NB4 (cell line): ENCODE measurements at regions not wholly inside any gene's neighbourhood (a gene's known extent, or its start where the extent isn't known, plus 50 kb on each side); places are given as distances from the start of the nearest gene placed in this dataset.

Source experiments
- MYC ChIP-seq: IDR thresholded peaks from 2 replicates; pipeline ENCODE4 v1.6.1; 2011; ENCODE audit warnings: low read depth, low read length
- POLR2A ChIP-seq: IDR thresholded peaks from 2 replicates; pipeline ENCODE4 v1.6.1; 2011; ENCODE audit warnings: mild to moderate bottlenecking; ENCODE audit not compliant: insufficient read length; ENCODE audit errors: extremely low read depth
- TF ChIP-seq, protein P1 (sequence below): IDR thresholded peaks from one replicate; pipeline ENCODE4 v1.5.1; 2012; ENCODE audit warnings: low read depth, low read length
- TF ChIP-seq, protein P2 (sequence below): IDR thresholded peaks from 2 replicates; pipeline ENCODE4 v1.6.1; 2011; ENCODE audit warnings: low read depth, low read length

DNA sequence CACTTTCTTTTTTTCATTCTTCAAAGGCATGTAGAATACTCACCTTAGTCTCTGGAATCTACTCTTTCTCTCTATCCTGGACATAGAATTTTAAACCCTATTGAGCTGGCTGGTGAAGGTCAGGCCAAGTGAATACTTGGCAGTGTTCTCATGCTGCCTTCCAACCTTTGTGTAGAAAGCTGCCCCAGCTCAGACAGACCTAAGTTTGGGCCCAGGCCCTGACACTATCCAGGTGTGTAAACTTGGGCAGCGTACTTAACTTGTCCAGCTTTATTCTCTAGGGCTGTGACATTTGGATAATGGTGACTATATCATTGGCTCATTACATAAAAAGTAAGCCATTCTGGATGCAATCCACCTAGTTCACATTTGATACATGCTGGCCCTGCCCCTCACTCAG is 298.3 kb downstream of the IRX1 start:
- TF ChIP-seq, protein P1, sequence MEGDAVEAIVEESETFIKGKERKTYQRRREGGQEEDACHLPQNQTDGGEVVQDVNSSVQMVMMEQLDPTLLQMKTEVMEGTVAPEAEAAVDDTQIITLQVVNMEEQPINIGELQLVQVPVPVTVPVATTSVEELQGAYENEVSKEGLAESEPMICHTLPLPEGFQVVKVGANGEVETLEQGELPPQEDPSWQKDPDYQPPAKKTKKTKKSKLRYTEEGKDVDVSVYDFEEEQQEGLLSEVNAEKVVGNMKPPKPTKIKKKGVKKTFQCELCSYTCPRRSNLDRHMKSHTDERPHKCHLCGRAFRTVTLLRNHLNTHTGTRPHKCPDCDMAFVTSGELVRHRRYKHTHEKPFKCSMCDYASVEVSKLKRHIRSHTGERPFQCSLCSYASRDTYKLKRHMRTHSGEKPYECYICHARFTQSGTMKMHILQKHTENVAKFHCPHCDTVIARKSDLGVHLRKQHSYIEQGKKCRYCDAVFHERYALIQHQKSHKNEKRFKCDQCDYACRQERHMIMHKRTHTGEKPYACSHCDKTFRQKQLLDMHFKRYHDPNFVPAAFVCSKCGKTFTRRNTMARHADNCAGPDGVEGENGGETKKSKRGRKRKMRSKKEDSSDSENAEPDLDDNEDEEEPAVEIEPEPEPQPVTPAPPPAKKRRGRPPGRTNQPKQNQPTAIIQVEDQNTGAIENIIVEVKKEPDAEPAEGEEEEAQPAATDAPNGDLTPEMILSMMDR: no peak
- no peak for TF ChIP-seq MYC
- no peak for TF ChIP-seq POLR2A
- TF ChIP-seq, protein P2, sequence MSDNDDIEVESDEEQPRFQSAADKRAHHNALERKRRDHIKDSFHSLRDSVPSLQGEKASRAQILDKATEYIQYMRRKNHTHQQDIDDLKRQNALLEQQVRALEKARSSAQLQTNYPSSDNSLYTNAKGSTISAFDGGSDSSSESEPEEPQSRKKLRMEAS: no peak
